HepG2 (cell line): ENCODE measurements at regions not wholly inside any gene's neighbourhood (a gene's known extent, or its start where the extent isn't known, plus 50 kb on each side); places are given as distances from the start of the nearest gene placed in this dataset.

ENCODE experiments used
- ATF2 ChIP-seq: sonication (generic); formaldehyde crosslinking; IDR thresholded peaks from 2 replicates; pipeline ENCODE4 v1.4.0; 2020; ENCODE audit warnings: missing genetic modification reagents
- GMEB2 ChIP-seq: IDR thresholded peaks from 2 replicates; pipeline ENCODE4 v1.6.1; 2016; ENCODE audit warnings: missing biosample characterization, missing genetic modification reagents, low read depth
- NRL ChIP-seq: sonication (generic); formaldehyde crosslinking; IDR thresholded peaks from 2 replicates; pipeline ENCODE4 v1.5.0; 2020; ENCODE audit warnings: missing genetic modification reagents, mild to moderate bottlenecking, moderate library complexity, borderline replicate concordance
- PAF1 ChIP-seq: IDR thresholded peaks from 2 replicates; pipeline ENCODE4 v1.6.1; 2016; ENCODE audit warnings: missing genetic modification reagents, missing compliant biosample characterization
- RAD51 ChIP-seq: fragments of 450-650 bp; IDR thresholded peaks from 2 replicates; pipeline ENCODE4 v1.6.1; 2016; ENCODE audit warnings: borderline replicate concordance
- RNF219 ChIP-seq: sonication (generic); formaldehyde crosslinking; IDR thresholded peaks from 2 replicates; pipeline ENCODE4 v1.5.0; 2020; ENCODE audit warnings: mild to moderate bottlenecking, missing genetic modification reagents
- ZNF569 ChIP-seq: sonication (generic); formaldehyde crosslinking; IDR thresholded peaks from 2 replicates; pipeline ENCODE4 v1.5.0; 2020; ENCODE audit warnings: mild to moderate bottlenecking, missing genetic modification reagents, moderate library complexity, borderline replicate concordance
- ZNF784 ChIP-seq: sonication (generic); formaldehyde crosslinking; IDR thresholded peaks from 2 replicates; pipeline ENCODE4 v1.5.1; 2020; ENCODE audit warnings: missing genetic modification reagents, mild to moderate bottlenecking, borderline replicate concordance

- TF ChIP-seq ZNF569 (no peak), ZNF784 (CRISPR knock-in tag) (no peak), NRL (CRISPR knock-in tag) (no peak), PAF1 (CRISPR knock-in tag) (no peak), RAD51 (no peak), RNF219 (CRISPR knock-in tag) (no peak), GMEB2 (CRISPR knock-in tag) (no peak), ATF2 (CRISPR knock-in tag) (no peak)
Measured at GRCh38 chr6:13866301-13866700, 51.9 kb upstream of the MCUR1 start (continued).
